SJCRH30 (cell line): ENCODE measurements at regions not wholly inside any gene's neighbourhood (a gene's known extent, or its start where the extent isn't known, plus 50 kb on each side); places are given as distances from the start of the nearest gene placed in this dataset.
A peak's percentile ranks its signal among the peaks of the same experiment; 100 is the strongest.

Experiments
- DNase-seq, 2 experiments: peaks; one replicate each; pipeline ENCODE4 v3.0.0-alpha.2; 2015 to 2020
- H3K27ac ChIP-seq: fragments of 250-450 bp; sonication (Bioruptor Pico); 2 replicates; pipeline ENCODE4 v1.5.1; 2020; ENCODE audit warnings: mild to moderate bottlenecking, moderate library complexity
- H3K27me3 ChIP-seq: fragments of 250-450 bp; sonication (Bioruptor Pico); 2 replicates; pipeline ENCODE4 v1.5.1; 2020; ENCODE audit warnings: mild to moderate bottlenecking, moderate library complexity
- H3K36me3 ChIP-seq: fragments of 250-450 bp; sonication (Bioruptor Pico); 2 replicates; pipeline ENCODE4 v1.5.1; 2020; ENCODE audit warnings: mild to moderate bottlenecking, moderate library complexity
- H3K4me1 ChIP-seq: fragments of 250-450 bp; sonication (Bioruptor Pico); 2 replicates; pipeline ENCODE4 v1.5.1; 2020; ENCODE audit warnings: mild to moderate bottlenecking, moderate library complexity
- H3K4me3 ChIP-seq: fragments of 250-450 bp; sonication (Bioruptor Pico); 2 replicates; pipeline ENCODE4 v1.5.1; 2020; ENCODE audit warnings: mild to moderate bottlenecking, moderate library complexity
- H3K9me3 ChIP-seq: fragments of 250-450 bp; sonication (Bioruptor Pico); replicated peaks from 2 replicates; pipeline ENCODE4 v1.5.1; 2020; ENCODE audit warnings: mild to moderate bottlenecking, moderate library complexity

- Histone ChIP-seq H3K27ac (no peak overlapping the region), H3K4me3 (no peak overlapping the region), H3K36me3 (no peaks in the 10 kb centered on the region), H3K9me3 (no peaks in the 10 kb centered on the region), H3K4me1 (peaks cover 9% of the 10 kb centered on the region), H3K27me3 (no peaks in the 10 kb centered on the region; the same call in 1 of the 2 replicates)
- DNase-seq, result no peak
These were observed 79.0 kb upstream of the TAF1B start for GRCh38 chr2:9764153-9764778.

GRCh38 chr2:9765611-9766531 is 77.4 kb upstream of the TAF1B start:
- H3K4me1 ChIP-seq, result peaks cover 9% of the 10 kb centered on the region
- no peak overlapping the region for H3K27ac ChIP-seq

GRCh38 chr2:9767656-9768281 is 75.5 kb upstream of the TAF1B start:
- peaks cover 9% of the 10 kb centered on the region for H3K4me1 ChIP-seq
- no peak overlapping the region for H3K27ac ChIP-seq
- H3K9me3 ChIP-seq, result no peaks in the 10 kb centered on the region
- no peak for DNase-seq
- H3K27me3 ChIP-seq, result no peaks in the 10 kb centered on the region; the same call in 1 of the 2 replicates
- no peak overlapping the region for H3K4me3 ChIP-seq
- no peaks in the 10 kb centered on the region for H3K36me3 ChIP-seq

More at GRCh38 chr2:9765611-9766531, 77.4 kb upstream of the TAF1B start:
- Histone ChIP-seq H3K36me3 (no peaks in the 10 kb centered on the region), H3K27me3 (no peaks in the 10 kb centered on the region; the same call in 1 of the 2 replicates), H3K9me3 (no peaks in the 10 kb centered on the region), H3K4me3 (no peak overlapping the region)
- DNase-seq, result no peak

- DNase-seq, result peak; percentile 40 to 60
- no peak overlapping the region for H3K4me3 ChIP-seq
- no peaks in the 10 kb centered on the region; the same call in 1 of the 2 replicates for H3K27me3 ChIP-seq
- peaks cover 11% of the 10 kb centered on the region for H3K4me1 ChIP-seq
- H3K36me3 ChIP-seq, result no peaks in the 10 kb centered on the region
- no peak overlapping the region for H3K27ac ChIP-seq
- no peaks in the 10 kb centered on the region for H3K9me3 ChIP-seq
These were observed 74.9 kb upstream of the TAF1B start for GRCh38 chr2:9768388-9768787.

GRCh38 chr2:9769171-9770005 is 73.9 kb upstream of the TAF1B start:
- H3K36me3 ChIP-seq, result no peaks in the 10 kb centered on the region
- no peak overlapping the region for H3K27ac ChIP-seq
- peaks cover 17% of the 10 kb centered on the region for H3K4me1 ChIP-seq
- no peak overlapping the region for H3K4me3 ChIP-seq
- no peaks in the 10 kb centered on the region; the same call in 1 of the 2 replicates for H3K27me3 ChIP-seq
- no peaks in the 10 kb centered on the region for H3K9me3 ChIP-seq
- no peak for DNase-seq

GRCh38 chr2:9770006-9770307 is 73.3 kb upstream of the TAF1B start:
- Histone ChIP-seq H3K36me3 (no peaks in the 10 kb centered on the region), H3K9me3 (no peaks in the 10 kb centered on the region), H3K27ac (no peak overlapping the region), H3K27me3 (no peaks in the 10 kb centered on the region; the same call in 1 of the 2 replicates), H3K4me3 (no peak overlapping the region), H3K4me1 (peaks cover 17% of the 10 kb centered on the region)
- no peak for DNase-seq

GRCh38 chr2:9770308-9771100 is 72.8 kb upstream of the TAF1B start:
- peak; percentile 84 to 95 for DNase-seq
- H3K27ac ChIP-seq, result no peak overlapping the region

GRCh38 chr2:9771101-9771449 is 72.2 kb upstream of the TAF1B start:
- DNase-seq, result no peak
- no peaks in the 10 kb centered on the region for H3K9me3 ChIP-seq
- H3K4me1 ChIP-seq, result peaks cover 17% of the 10 kb centered on the region
- H3K4me3 ChIP-seq, result no peak overlapping the region
- no peaks in the 10 kb centered on the region for H3K36me3 ChIP-seq
- no peak overlapping the region for H3K27ac ChIP-seq
- H3K27me3 ChIP-seq, result no peaks in the 10 kb centered on the region

More at GRCh38 chr2:9770308-9771100, 72.8 kb upstream of the TAF1B start:
- Histone ChIP-seq H3K36me3 (no peaks in the 10 kb centered on the region), H3K27me3 (no peaks in the 10 kb centered on the region; the same call in 1 of the 2 replicates), H3K4me3 (no peak overlapping the region), H3K9me3 (no peaks in the 10 kb centered on the region), H3K4me1 (peaks cover 17% of the 10 kb centered on the region)

GRCh38 chr2:9771481-9772017 is 71.7 kb upstream of the TAF1B start:
- Histone ChIP-seq H3K9me3 (no peaks in the 10 kb centered on the region), H3K4me1 (peaks cover 17% of the 10 kb centered on the region), H3K36me3 (no peaks in the 10 kb centered on the region), H3K4me3 (no peak overlapping the region), H3K27ac (no peak overlapping the region), H3K27me3 (no peaks in the 10 kb centered on the region)
- DNase-seq, result peak in 1 of 2 experiments; percentile 55

GRCh38 chr2:9772035-9772998 is 71.0 kb upstream of the TAF1B start:
- Histone ChIP-seq H3K27ac (no peak overlapping the region), H3K36me3 (no peaks in the 10 kb centered on the region), H3K9me3 (no peaks in the 10 kb centered on the region), H3K27me3 (no peaks in the 10 kb centered on the region), H3K4me1 (peaks cover 17% of the 10 kb centered on the region), H3K4me3 (no peak overlapping the region)
- no peak for DNase-seq

- peaks cover 13% of the 10 kb centered on the region for H3K4me1 ChIP-seq
These were observed 70.0 kb upstream of the TAF1B start for GRCh38 chr2:9772999-9773902.

GRCh38 chr2:9773903-9774239 is 69.4 kb upstream of the TAF1B start:
- Histone ChIP-seq H3K4me1 (peaks cover 8% of the 10 kb centered on the region), H3K27ac (no peak overlapping the region)

More at GRCh38 chr2:9772999-9773902, 70.0 kb upstream of the TAF1B start:
- Histone ChIP-seq H3K9me3 (no peaks in the 10 kb centered on the region), H3K27me3 (no peaks in the 10 kb centered on the region), H3K36me3 (no peaks in the 10 kb centered on the region), H3K4me3 (no peak overlapping the region), H3K27ac (no peak overlapping the region)
- peak in 1 of 2 experiments; percentile 55 for DNase-seq

More at GRCh38 chr2:9773903-9774239, 69.4 kb upstream of the TAF1B start:
- no peaks in the 10 kb centered on the region for H3K9me3 ChIP-seq
- DNase-seq, result no peak
- H3K36me3 ChIP-seq, result no peaks in the 10 kb centered on the region
- no peaks in the 10 kb centered on the region; the same call in 1 of the 2 replicates for H3K27me3 ChIP-seq
- H3K4me3 ChIP-seq, result no peak overlapping the region
